ENCODE measurements at regions not wholly inside any gene's neighbourhood (a gene's known extent, or its start where the extent isn't known, plus 50 kb on each side); places are given as distances from the start of the nearest gene placed in this dataset.
"Not testable (repeated sequence)": the region's sequence is repeated elsewhere in the genome, so short reads cannot be mapped to it uniquely, and the experiment has no call there.

GRCh38 chr10:78338717-78339116 lies 305.1 kb downstream of the RPS24 start:
- H3K4me3 ChIP-seq (ENCODE audit: low read length), result no peak overlapping the region
- no peaks in the 10 kb centered on the region for H3K4me1 ChIP-seq (ENCODE audit: control insufficient read depth, insufficient read depth, low read length)
- 71% methylated on average over 1 of the region's 4 CpGs for WGBS (ENCODE audit: insufficient coverage, low lambda C conversion rate)
- no peaks in the 10 kb centered on the region for H3K9me3 ChIP-seq (ENCODE audit: control insufficient read depth, low read depth, low read length)
- DNase-seq, result no peak
- no peaks in the 10 kb centered on the region for H3K36me3 ChIP-seq (ENCODE audit: control insufficient read depth, insufficient read depth, low read length)
- H3K27ac ChIP-seq (ENCODE audit: low read length), result no peak overlapping the region
- peaks cover 5% of the 10 kb centered on the region for H3K27me3 ChIP-seq (ENCODE audit: control insufficient read depth, insufficient read depth, low read length)

DNA sequence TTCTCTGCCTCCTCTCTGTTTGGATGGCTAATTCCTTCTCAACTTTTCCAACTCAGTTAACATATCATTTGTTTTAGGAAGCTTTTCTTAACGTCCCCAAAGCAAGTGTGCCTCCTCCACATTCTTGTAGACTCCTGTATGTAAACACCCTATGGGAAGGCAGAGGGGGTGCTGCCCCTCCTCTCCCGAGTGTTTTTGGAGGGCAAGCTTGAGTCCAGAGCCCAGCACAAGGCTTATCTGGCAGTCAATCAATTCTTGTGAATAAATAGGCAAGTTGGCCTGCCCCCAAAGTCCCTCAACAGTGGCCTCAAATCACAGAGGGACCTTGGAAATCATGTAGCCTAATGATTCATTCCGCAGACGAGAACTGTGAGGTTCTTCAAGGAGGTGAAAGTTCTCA lies 305.6 kb downstream of the RPS24 start:
- DNase-seq, result no peak
- Histone ChIP-seq H3K4me1 (ENCODE audit: control insufficient read depth, insufficient read depth, low read length) (no peaks in the 10 kb centered on the region), H3K27me3 (ENCODE audit: control insufficient read depth, insufficient read depth, low read length) (peaks cover 5% of the 10 kb centered on the region), H3K4me3 (ENCODE audit: low read length) (no peak overlapping the region), H3K9me3 (ENCODE audit: control insufficient read depth, low read depth, low read length) (no peaks in the 10 kb centered on the region), H3K27ac (ENCODE audit: low read length) (no peak overlapping the region), H3K36me3 (ENCODE audit: control insufficient read depth, insufficient read depth, low read length) (no peaks in the 10 kb centered on the region)
- no CpG with 5 or more reads among the region's 4 CpGs for WGBS (ENCODE audit: insufficient coverage, low lambda C conversion rate)

- Histone ChIP-seq H3K27me3 (ENCODE audit: control insufficient read depth, insufficient read depth, low read length) (peaks cover 5% of the 10 kb centered on the region), H3K9me3 (ENCODE audit: control insufficient read depth, low read depth, low read length) (no peaks in the 10 kb centered on the region), H3K4me1 (ENCODE audit: control insufficient read depth, insufficient read depth, low read length) (no peaks in the 10 kb centered on the region), H3K27ac (ENCODE audit: low read length) (no peak overlapping the region), H3K4me3 (ENCODE audit: low read length) (no peak overlapping the region), H3K36me3 (ENCODE audit: control insufficient read depth, insufficient read depth, low read length) (no peaks in the 10 kb centered on the region)
- no peak for DNase-seq
- no CpG with 5 or more reads among the region's 8 CpGs for WGBS (ENCODE audit: insufficient coverage, low lambda C conversion rate)
Observed at GRCh38 chr10:78341953-78342614, 308.4 kb downstream of the RPS24 start.

GRCh38 chr10:78342827-78343653 lies 309.4 kb downstream of the RPS24 start:
- no peaks in the 10 kb centered on the region for H3K36me3 ChIP-seq (ENCODE audit: control insufficient read depth, insufficient read depth, low read length)
- no peak overlapping the region for H3K4me3 ChIP-seq (ENCODE audit: low read length)
- WGBS (ENCODE audit: insufficient coverage, low lambda C conversion rate), result no CpG with 5 or more reads among the region's 11 CpGs
- H3K9me3 ChIP-seq (ENCODE audit: control insufficient read depth, low read depth, low read length), result no peaks in the 10 kb centered on the region
- H3K27me3 ChIP-seq (ENCODE audit: control insufficient read depth, insufficient read depth, low read length), result peaks cover 5% of the 10 kb centered on the region
- no peak for DNase-seq
- H3K27ac ChIP-seq (ENCODE audit: low read length), result no peak overlapping the region
- no peaks in the 10 kb centered on the region for H3K4me1 ChIP-seq (ENCODE audit: control insufficient read depth, insufficient read depth, low read length)

DNA sequence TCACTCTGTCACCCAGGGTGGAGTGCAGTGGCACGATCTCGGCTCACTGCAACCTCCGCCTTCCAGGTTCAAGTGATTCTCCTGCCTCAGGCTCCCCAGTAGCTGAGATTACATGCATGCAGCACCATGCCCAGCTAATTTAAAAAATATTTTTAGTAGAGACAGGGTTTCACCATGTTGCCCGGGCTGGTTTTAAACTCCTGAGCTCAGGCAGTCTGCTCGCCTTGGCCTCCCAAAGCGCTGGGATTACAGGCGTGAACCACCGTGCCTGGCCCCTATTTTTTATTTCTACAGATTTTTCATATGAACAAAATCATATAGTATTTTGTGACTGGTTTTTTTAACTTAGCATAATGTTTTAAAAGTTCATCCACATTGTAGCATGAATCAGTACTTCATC lies 310.6 kb downstream of the RPS24 start:
- not testable (repeated sequence) for H3K4me3 ChIP-seq (ENCODE audit: low read length); DNase-seq; H3K27ac ChIP-seq (ENCODE audit: low read length); H3K9me3 ChIP-seq (ENCODE audit: control insufficient read depth, low read depth, low read length); H3K4me1 ChIP-seq (ENCODE audit: control insufficient read depth, insufficient read depth, low read length); H3K36me3 ChIP-seq (ENCODE audit: control insufficient read depth, insufficient read depth, low read length); H3K27me3 ChIP-seq (ENCODE audit: control insufficient read depth, insufficient read depth, low read length)
- WGBS (ENCODE audit: insufficient coverage, low lambda C conversion rate), result 94% methylated on average over 5 of the region's 8 CpGs

DNA sequence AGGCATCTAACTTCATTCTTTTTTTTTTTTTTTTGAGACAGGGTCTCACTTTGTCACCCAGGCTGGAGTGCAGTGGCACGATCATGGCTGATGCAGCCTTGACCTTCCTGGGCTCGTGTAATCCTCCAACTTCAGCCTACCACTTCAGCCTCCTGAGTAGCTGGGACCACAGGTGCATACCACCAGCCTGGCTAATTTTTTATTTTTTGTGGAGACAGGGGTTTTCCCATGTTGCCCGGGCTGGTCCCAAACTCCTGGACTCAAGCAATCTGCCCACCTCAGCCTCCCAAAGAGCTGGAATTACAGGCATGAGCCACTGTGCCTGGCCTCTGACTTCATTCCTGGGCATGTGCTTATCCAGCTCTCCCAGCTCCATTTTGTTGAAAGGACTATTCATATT lies 311.9 kb downstream of the RPS24 start:
- H3K4me3 ChIP-seq (ENCODE audit: low read length); H3K9me3 ChIP-seq (ENCODE audit: control insufficient read depth, low read depth, low read length); H3K27me3 ChIP-seq (ENCODE audit: control insufficient read depth, insufficient read depth, low read length); H3K36me3 ChIP-seq (ENCODE audit: control insufficient read depth, insufficient read depth, low read length); H3K27ac ChIP-seq (ENCODE audit: low read length); H3K4me1 ChIP-seq (ENCODE audit: control insufficient read depth, insufficient read depth, low read length); DNase-seq: not testable (repeated sequence)
- no CpG with 5 or more reads among the region's 3 CpGs for WGBS (ENCODE audit: insufficient coverage, low lambda C conversion rate)

- DNase-seq, result no peak
- H3K27me3 ChIP-seq (ENCODE audit: control insufficient read depth, insufficient read depth, low read length), result no peaks in the 10 kb centered on the region
- no peak overlapping the region for H3K4me3 ChIP-seq (ENCODE audit: low read length)
- H3K27ac ChIP-seq (ENCODE audit: low read length), result no peak overlapping the region
- no peaks in the 10 kb centered on the region for H3K4me1 ChIP-seq (ENCODE audit: control insufficient read depth, insufficient read depth, low read length)
- no peaks in the 10 kb centered on the region for H3K9me3 ChIP-seq (ENCODE audit: control insufficient read depth, low read depth, low read length)
- 100% methylated on average over 1 of the region's 1 CpG for WGBS (ENCODE audit: insufficient coverage, low lambda C conversion rate)
- H3K36me3 ChIP-seq (ENCODE audit: control insufficient read depth, insufficient read depth, low read length), result no peaks in the 10 kb centered on the region
Observed at GRCh38 chr10:78346721-78347120, 313.1 kb downstream of the RPS24 start.

DNA sequence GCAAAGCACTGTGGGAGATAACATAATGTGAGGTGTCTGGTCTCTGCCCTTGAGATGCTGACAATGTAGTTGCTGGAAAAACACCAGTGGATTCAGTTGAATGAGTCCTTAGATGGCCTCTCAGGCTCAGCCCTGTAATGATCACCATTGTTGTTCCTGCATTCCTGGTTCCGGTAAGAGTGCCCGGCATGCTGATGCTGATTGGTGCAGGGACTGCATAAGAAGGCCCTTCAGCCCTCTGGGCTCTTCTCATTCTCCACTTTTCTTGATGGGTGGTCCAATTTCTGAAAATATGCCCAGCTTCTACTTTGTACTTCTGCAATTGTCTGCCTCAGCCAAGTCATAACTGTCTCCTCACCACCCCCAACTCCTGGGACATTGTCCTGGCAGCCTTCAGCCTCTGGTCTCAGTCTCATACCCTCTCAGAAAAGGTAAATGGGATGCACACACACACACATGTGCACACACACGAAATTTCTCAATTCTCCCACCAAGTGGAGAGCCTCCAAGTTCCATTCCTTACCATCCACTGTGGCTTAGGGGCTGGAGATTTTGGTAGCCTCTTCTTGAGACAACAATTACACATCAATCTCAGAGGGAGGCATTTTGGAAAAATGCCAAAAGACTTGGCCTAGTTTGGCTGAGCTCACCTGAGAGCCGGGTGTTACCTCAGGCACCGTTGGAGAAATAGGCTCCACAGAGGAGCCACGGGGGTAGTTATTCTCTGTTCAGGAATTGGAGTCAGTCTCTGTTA lies 314.9 kb downstream of the RPS24 start:
- H3K9me3 ChIP-seq (ENCODE audit: control insufficient read depth, low read depth, low read length), result no peaks in the 10 kb centered on the region
- H3K36me3 ChIP-seq (ENCODE audit: control insufficient read depth, insufficient read depth, low read length), result no peaks in the 10 kb centered on the region
- no CpG with 5 or more reads among the region's 6 CpGs for WGBS (ENCODE audit: insufficient coverage, low lambda C conversion rate)
- no peaks in the 10 kb centered on the region for H3K4me1 ChIP-seq (ENCODE audit: control insufficient read depth, insufficient read depth, low read length)
- no peak overlapping the region for H3K4me3 ChIP-seq (ENCODE audit: low read length)
- H3K27ac ChIP-seq (ENCODE audit: low read length), result no peak overlapping the region
- H3K27me3 ChIP-seq (ENCODE audit: control insufficient read depth, insufficient read depth, low read length), result no peaks in the 10 kb centered on the region
- no peak for DNase-seq

GRCh38 chr10:78349165-78349516 lies 315.5 kb downstream of the RPS24 start:
- Histone ChIP-seq H3K36me3 (ENCODE audit: control insufficient read depth, insufficient read depth, low read length) (no peaks in the 10 kb centered on the region), H3K4me3 (ENCODE audit: low read length) (no peak overlapping the region), H3K27me3 (ENCODE audit: control insufficient read depth, insufficient read depth, low read length) (no peaks in the 10 kb centered on the region), H3K27ac (ENCODE audit: low read length) (no peak overlapping the region), H3K4me1 (ENCODE audit: control insufficient read depth, insufficient read depth, low read length) (no peaks in the 10 kb centered on the region), H3K9me3 (ENCODE audit: control insufficient read depth, low read depth, low read length) (no peaks in the 10 kb centered on the region)
- no peak for DNase-seq
- no CpG with 5 or more reads among the region's 4 CpGs for WGBS (ENCODE audit: insufficient coverage, low lambda C conversion rate)

GRCh38 chr10:78349911-78350663 lies 316.4 kb downstream of the RPS24 start:
- Histone ChIP-seq H3K4me3 (ENCODE audit: low read length) (no peak overlapping the region), H3K9me3 (ENCODE audit: control insufficient read depth, low read depth, low read length) (no peaks in the 10 kb centered on the region), H3K36me3 (ENCODE audit: control insufficient read depth, insufficient read depth, low read length) (no peaks in the 10 kb centered on the region), H3K27me3 (ENCODE audit: control insufficient read depth, insufficient read depth, low read length) (no peaks in the 10 kb centered on the region), H3K27ac (ENCODE audit: low read length) (no peak overlapping the region), H3K4me1 (ENCODE audit: control insufficient read depth, insufficient read depth, low read length) (no peaks in the 10 kb centered on the region)
- no CpG with 5 or more reads among the region's 2 CpGs for WGBS (ENCODE audit: insufficient coverage, low lambda C conversion rate)
- DNase-seq, result no peak
